AG09309 (cell line): ENCODE measurements at regions not wholly inside any gene's neighbourhood (a gene's known extent, or its start where the extent isn't known, plus 50 kb on each side); places are given as distances from the start of the nearest gene placed in this dataset.

ENCODE experiments used
- DNase-seq: peaks from one replicate; pipeline ENCODE4 v3.0.0-alpha.2; 2010; ENCODE audit warnings: low read depth
- H3K4me3 ChIP-seq: 2 replicates; pipeline ENCODE4 v1.5.1; 2011; ENCODE audit warnings: mild to moderate bottlenecking, low read depth, low read length, moderate library complexity; ENCODE audit not compliant: control insufficient read depth
- CTCF ChIP-seq: IDR thresholded peaks from 2 replicates; pipeline ENCODE4 v1.5.1; 2011; ENCODE audit warnings: mild to moderate bottlenecking, low read depth, low read length, inconsistent platforms; ENCODE audit not compliant: insufficient read depth, control insufficient read depth; ENCODE audit errors: missing control alignments

- DNase-seq = no peak
- no peak for TF ChIP-seq CTCF
- no peak overlapping the region for H3K4me3 ChIP-seq
These were observed 170.9 kb upstream of the GRIA3 start for GRCh38 chrX:123013141-123013540.

GRCh38 chrX:123036401-123036800 lies 147.7 kb upstream of the GRIA3 start:
- TF ChIP-seq CTCF = no peak
- DNase-seq = no peak
- H3K4me3 ChIP-seq = no peak overlapping the region

- no peak for TF ChIP-seq CTCF
- no peak overlapping the region for H3K4me3 ChIP-seq
- DNase-seq = no peak
These were observed 134.9 kb upstream of the GRIA3 start for GRCh38 chrX:123049071-123049625.

- no peak for DNase-seq
- no peak overlapping the region for H3K4me3 ChIP-seq
- no peak for TF ChIP-seq CTCF
These were observed 123.1 kb upstream of the GRIA3 start for GRCh38 chrX:123060986-123061385.

- TF ChIP-seq CTCF = no peak
- no peak for DNase-seq
- no peak overlapping the region for H3K4me3 ChIP-seq
These were observed 120.0 kb upstream of the GRIA3 start for GRCh38 chrX:123064053-123064452.

GRCh38 chrX:123072686-123073385 lies 111.2 kb upstream of the GRIA3 start:
- no peak overlapping the region for H3K4me3 ChIP-seq
- no peak for DNase-seq
- TF ChIP-seq CTCF = no peak
